ENCODE measurements at regions not wholly inside any gene's neighbourhood (a gene's known extent, or its start where the extent isn't known, plus 50 kb on each side); places are given as distances from the start of the nearest gene placed in this dataset.

- no peak for TF ChIP-seq CTCF (conservative IDR thresholded peaks at IDR 0.05; ENCODE audit: low read depth in 2 of 2)
- no peak for TF ChIP-seq POLR2AphosphoS5 (IDR thresholded peaks at IDR 0.05; ENCODE audit: low read depth)
- TF ChIP-seq REST (IDR thresholded peaks at IDR 0.05; ENCODE audit: unreplicated experiment): no peak
- no peak for TF ChIP-seq EZH2 (IDR thresholded peaks at IDR 0.05; ENCODE audit: low read depth, unreplicated experiment)
- TF ChIP-seq CREB1 (CRISPR knock-in tag; IDR thresholded peaks at IDR 0.05; ENCODE audit: low read depth): no peak
Observed at GRCh38 chr13:82766732-82767321, 1115.4 kb downstream of the SLITRK1 start.
